GM12878 (cell line): ENCODE measurements at regions not wholly inside any gene's neighbourhood (a gene's known extent, or its start where the extent isn't known, plus 50 kb on each side); places are given as distances from the start of the nearest gene placed in this dataset.

Experiments
- ATAC-seq: fragments of 200-7000 bp; cut with Tn5 transposase; 3 replicates; pipeline ENCODE4 v1.9.1; 2020; ENCODE audit warnings: mild to moderate bottlenecking, moderate library complexity
- BruUV-seq: library from RNA; stranded (reverse); fragments of 400-500 nt; replicated peaks from 2 replicates; lab custom pipeline; 2021; lab: Mats Ljungman, UMichigan
- CTCF ChIA-PET: fragments of 300-600 bp; sonication (Branson Sonifier 250); formaldehyde crosslinking; extraction: SDS; loops from one replicate; lab custom pipeline; 2021; ENCODE audit warnings: inconsistent platforms; lab: Yijun Ruan, JAX
- POLR2A ChIA-PET: fragments of 350-600 bp; formaldehyde crosslinking; extraction: SDS; loops from one replicate; lab custom pipeline; 2021; ENCODE audit warnings: inconsistent platforms; lab: Charles Lee
- RAD21 ChIA-PET: fragments of 300-600 bp; sonication (Branson Sonifier 250); formaldehyde crosslinking; loops from one replicate; lab custom pipeline; 2023; ENCODE audit warnings: antibody characterized with exemption; ENCODE audit not compliant: unreplicated experiment; lab: Charles Lee
- SMC1A ChIA-PET: fragments of 300-600 bp; sonication (Branson Sonifier 250); formaldehyde crosslinking; loops from one replicate; lab custom pipeline; 2023; ENCODE audit not compliant: unreplicated experiment, uncharacterized antibody; lab: Charles Lee
- DNase-seq: peaks from one replicate; pipeline ENCODE4 v3.0.0-alpha.2; 2011; ENCODE audit warnings: low read depth, low spot score
- FAIRE-seq: peaks from 3 replicates; lab custom pipeline; 2011; peaks lifted over from hg19 to GRCh38; lab: Jason Lieb, UNC
- H2AFZ ChIP-seq: 2 replicates; pipeline ENCODE4 v1.6.0; 2011; ENCODE audit warnings: low read depth, low read length, control low read depth; ENCODE audit not compliant: control insufficient read depth
- H3K27ac ChIP-seq: 2 replicates; pipeline ENCODE4 v1.5.1; 2011; ENCODE audit warnings: control low read depth; ENCODE audit not compliant: control insufficient read depth, insufficient read depth
- H3K27me3 ChIP-seq, 2 experiments: replicated peaks in 1 of 2; 2 replicates each; pipeline versions ENCODE4 v1.6.0 to v1.6.1; 2011; ENCODE audit warnings: low read length in 1 of 2; ENCODE audit not compliant: control insufficient read depth in 2 of 2, insufficient read depth in 2 of 2
- H3K36me3 ChIP-seq, 2 experiments: 2 replicates each; pipeline ENCODE4 v1.5.1; 2011; ENCODE audit warnings: low read length in 1 of 2; ENCODE audit not compliant: control insufficient read depth in 2 of 2, insufficient read depth in 2 of 2
- H3K4me1 ChIP-seq: 2 replicates; pipeline ENCODE4 v1.6.1; 2011; ENCODE audit warnings: mild to moderate bottlenecking, low read length, moderate library complexity, mixed read lengths; ENCODE audit not compliant: control insufficient read depth, insufficient read depth
- H3K4me2 ChIP-seq: 2 replicates; pipeline ENCODE4 v1.6.0; 2011; ENCODE audit warnings: control low read depth; ENCODE audit not compliant: control insufficient read depth, insufficient read depth
- H3K4me3 ChIP-seq: fragments of 200-600 bp; sonication (generic); 2 replicates; pipeline ENCODE4 v1.5.1; 2016
- H3K79me2 ChIP-seq: 2 replicates; pipeline ENCODE4 v1.6.0; 2011; ENCODE audit warnings: low read length; ENCODE audit not compliant: control insufficient read depth, insufficient read depth
- H3K9ac ChIP-seq: 2 replicates; pipeline ENCODE4 v1.8.0; 2011; ENCODE audit warnings: low read length, control low read depth, mixed read lengths; ENCODE audit not compliant: control insufficient read depth, insufficient read depth
- H3K9me3 ChIP-seq: replicated peaks from 3 replicates; pipeline ENCODE4 v1.5.1; 2011; ENCODE audit warnings: mild to moderate bottlenecking, low read length; ENCODE audit not compliant: control insufficient read depth, insufficient read depth
- H4K20me1 ChIP-seq: 2 replicates; pipeline ENCODE4 v1.6.0; 2011; ENCODE audit not compliant: control insufficient read depth, insufficient read depth
- ASH2L ChIP-seq: fragments of 300-600, 200-600 bp; sonication (generic); IDR thresholded peaks from 2 replicates; pipeline ENCODE4 v1.6.1; 2017; ENCODE audit warnings: low read depth, mild to moderate bottlenecking, borderline replicate concordance
- ATF2 ChIP-seq: IDR thresholded peaks from 2 replicates; pipeline ENCODE4 v1.6.1; 2012; ENCODE audit warnings: low read length, inconsistent platforms
- BCL11A ChIP-seq: IDR thresholded peaks from 2 replicates; pipeline ENCODE4 v1.6.1; 2011; ENCODE audit warnings: low read depth, low read length
- BMI1 ChIP-seq: fragments of 450-650 bp; IDR thresholded peaks from 2 replicates; pipeline ENCODE4 v1.6.1; 2016; ENCODE audit warnings: mild to moderate bottlenecking, moderate library complexity, borderline replicate concordance
- CUX1 ChIP-seq: IDR thresholded peaks from 2 replicates; pipeline ENCODE4 v1.6.1; 2012; ENCODE audit warnings: improper control_type of control experiment, low read depth, low read length; ENCODE audit not compliant: insufficient replicate concordance
- EGR1 ChIP-seq, 2 experiments: IDR thresholded peaks; 1 replicate in 1 of 2; 2 replicates in 1 of 2; pipeline ENCODE4 v1.6.1; 2011 to 2012; ENCODE audit warnings: low read depth in 2 of 2, low read length in 2 of 2, borderline replicate concordance in 1 of 2, mild to moderate bottlenecking in 1 of 2, moderate library complexity in 1 of 2
- FOXK2 ChIP-seq: fragments of 450-650 bp; IDR thresholded peaks from 2 replicates; pipeline ENCODE4 v1.6.1; 2017; ENCODE audit warnings: mild to moderate bottlenecking, moderate library complexity
- MYB ChIP-seq: fragments of 150-350 bp; IDR thresholded peaks from 2 replicates; pipeline ENCODE4 v1.6.1; 2014; ENCODE audit warnings: mild to moderate bottlenecking, low read depth, low read length, borderline replicate concordance
- PML ChIP-seq: IDR thresholded peaks from 2 replicates; pipeline ENCODE4 v1.6.1; 2012; ENCODE audit warnings: low read length, inconsistent platforms
- SIN3A ChIP-seq: IDR thresholded peaks from 2 replicates; pipeline ENCODE4 v1.6.1; 2012; ENCODE audit warnings: low read depth, low read length, improper control_type of control experiment
- TCF12 ChIP-seq: IDR thresholded peaks from 2 replicates; pipeline ENCODE4 v1.6.1; 2011; ENCODE audit warnings: low read depth, mild to moderate bottlenecking, low read length
- ZBED1 ChIP-seq: IDR thresholded peaks from 2 replicates; pipeline ENCODE4 v1.6.1; 2016; ENCODE audit warnings: borderline replicate concordance
- ZNF217 ChIP-seq: fragments of 450-650 bp; IDR thresholded peaks from 2 replicates; pipeline ENCODE4 v1.6.1; 2017; ENCODE audit warnings: antibody characterized with exemption, mild to moderate bottlenecking
- WGBS: methylation state at CpG from one replicate; pipeline ENCODE4 v1.1.6; 2016; ENCODE audit warnings: low lambda C conversion rate; ENCODE audit not compliant: insufficient replicate concordance, insufficient coverage; ENCODE audit errors: missing lambda C conversion rate; 5-methylcytosine and 5-hydroxymethylcytosine counted together
- in situ Hi-C: fragments of 300-500 bp; cut with MboI; formaldehyde crosslinking; loops from 9 replicates; pipeline ENCODE4 v1.14.3; 2018; ENCODE audit warnings: mixed read lengths
- intact Hi-C: fragments of 100-400 bp; cut with micrococcal nuclease; formaldehyde crosslinking; loops from one replicate; pipeline ENCODE4 v1.14.2; 2022; ENCODE audit not compliant: unreplicated experiment

- ChIA-PET RAD21 (no interaction called here), POLR2A (no interaction called here), SMC1A (interaction anchor here (1.5 kb wide), 1 partner anchor 22 kb away, joined by 3 read pairs; no protein-coding TSS in a partner anchor), CTCF (no interaction called here)
- H2AFZ ChIP-seq = no peak overlapping the region
- no peak overlapping the region for H3K9ac ChIP-seq
- intact Hi-C loops = loop anchor here (5.0 kb wide), 1 partner anchor 122 kb away; no protein-coding TSS in a partner anchor
- DNase-seq (no peak), ATAC-seq (peak; percentile 44), FAIRE-seq (no peak)
- H3K9me3 ChIP-seq = no peaks in the 10 kb centered on the region
- H3K4me3 ChIP-seq = no peak overlapping the region
- H3K27me3 ChIP-seq = no peaks in the 10 kb centered on the region; a peak in 1 of 4 replicates
- no TSS peak for BruUV-seq
- H3K27ac ChIP-seq = no peak overlapping the region
- in situ Hi-C loops = no loop called here
- no peak overlapping the region for H3K4me2 ChIP-seq
- TF ChIP-seq MYB (no peak), ATF2 (no peak), ZNF217 (no peak), TCF12 (no peak), SIN3A (no peak), FOXK2 (no peak), BMI1 (no peak), EGR1 (IDR thresholded peaks at IDR 0.05; ENCODE audit: borderline replicate concordance in 1 of 2, low read depth in 2 of 2, low read length in 2 of 2) (no peak), ASH2L (no peak), ZBED1 (no peak), PML (no peak), CUX1 (no peak), BCL11A (no peak)
- H4K20me1 ChIP-seq = no peaks in the 10 kb centered on the region
- WGBS = 2% methylated on average over 3 of the region's 3 CpGs
- H3K4me1 ChIP-seq = no peaks in the 10 kb centered on the region
- no peaks in the 10 kb centered on the region for H3K36me3 ChIP-seq
- H3K79me2 ChIP-seq = no peaks in the 10 kb centered on the region
Observed at GRCh38 chr14:51430633-51431032, 190.6 kb downstream of the TMX1 start.
